ENCODE measurements at regions not wholly inside any gene's neighbourhood (a gene's known extent, or its start where the extent isn't known, plus 50 kb on each side); places are given as distances from the start of the nearest gene placed in this dataset.

DNA sequence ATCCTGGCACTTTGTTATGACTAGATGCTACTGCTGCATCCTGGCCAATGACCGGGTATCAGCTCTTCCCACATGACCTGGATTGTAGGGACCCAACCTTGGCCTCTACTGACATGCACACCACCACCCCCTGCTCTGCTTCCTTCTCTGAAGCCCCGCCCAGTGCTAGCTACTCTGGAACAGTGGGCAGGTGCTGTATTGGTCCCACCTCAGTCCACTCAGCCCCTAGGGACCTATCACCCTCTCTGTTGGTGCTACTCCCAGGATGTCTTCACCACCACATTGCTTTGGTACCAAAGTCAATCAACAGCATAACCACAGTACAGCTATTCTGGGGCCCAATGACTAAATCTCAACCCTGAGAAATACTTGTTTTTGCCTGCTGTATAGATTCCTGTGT is 170.2 kb upstream of the PRICKLE2 start:
- H3K9me2 ChIP-seq (ENCODE audit: insufficient read depth, low read length), result no peaks in the 10 kb centered on the region
- ChIA-PET CTCF (ENCODE audit: unreplicated experiment) (interaction anchor here (0.5 to 0.6 kb wide), 2 partner anchors 120 to 1496 kb away, joined by 3 to 8 read pairs; no protein-coding TSS in a partner anchor), POLR2A (interaction anchor here (0.6 to 0.8 kb wide), 2 partner anchors 64 to 74 kb away, joined by 4 to 7 read pairs; no protein-coding TSS in a partner anchor)
- no peaks in the 10 kb centered on the region for H3K79me2 ChIP-seq (ENCODE audit: insufficient read depth, low read depth, low read length)
- H3K27ac ChIP-seq (ENCODE audit: low read depth, low read length, poor library complexity, severe bottlenecking), result no peak overlapping the region
- H3K36me3 ChIP-seq (ENCODE audit: insufficient read depth, low read length), result no peaks in the 10 kb centered on the region
- no peaks in the 10 kb centered on the region for H3K4me1 ChIP-seq (ENCODE audit: insufficient read depth, low read length, poor library complexity, severe bottlenecking)
- H2AFZ ChIP-seq (ENCODE audit: low read length), result no peak overlapping the region
- no peaks in the 10 kb centered on the region for H3K9me3 ChIP-seq (ENCODE audit: low read length)
- no peak for TF ChIP-seq EZH2phosphoT487 (IDR thresholded peaks at IDR 0.05; ENCODE audit: borderline replicate concordance, low read depth, low read length)
- TF ChIP-seq, protein P1, sequence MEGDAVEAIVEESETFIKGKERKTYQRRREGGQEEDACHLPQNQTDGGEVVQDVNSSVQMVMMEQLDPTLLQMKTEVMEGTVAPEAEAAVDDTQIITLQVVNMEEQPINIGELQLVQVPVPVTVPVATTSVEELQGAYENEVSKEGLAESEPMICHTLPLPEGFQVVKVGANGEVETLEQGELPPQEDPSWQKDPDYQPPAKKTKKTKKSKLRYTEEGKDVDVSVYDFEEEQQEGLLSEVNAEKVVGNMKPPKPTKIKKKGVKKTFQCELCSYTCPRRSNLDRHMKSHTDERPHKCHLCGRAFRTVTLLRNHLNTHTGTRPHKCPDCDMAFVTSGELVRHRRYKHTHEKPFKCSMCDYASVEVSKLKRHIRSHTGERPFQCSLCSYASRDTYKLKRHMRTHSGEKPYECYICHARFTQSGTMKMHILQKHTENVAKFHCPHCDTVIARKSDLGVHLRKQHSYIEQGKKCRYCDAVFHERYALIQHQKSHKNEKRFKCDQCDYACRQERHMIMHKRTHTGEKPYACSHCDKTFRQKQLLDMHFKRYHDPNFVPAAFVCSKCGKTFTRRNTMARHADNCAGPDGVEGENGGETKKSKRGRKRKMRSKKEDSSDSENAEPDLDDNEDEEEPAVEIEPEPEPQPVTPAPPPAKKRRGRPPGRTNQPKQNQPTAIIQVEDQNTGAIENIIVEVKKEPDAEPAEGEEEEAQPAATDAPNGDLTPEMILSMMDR (conservative IDR thresholded peaks at IDR 0.05; ENCODE audit: low read length), result no peak
- no peak overlapping the region for H3K4me3 ChIP-seq (ENCODE audit: low read depth, low read length, poor library complexity, severe bottlenecking)
- DNase-seq (ENCODE audit: low spot score), result no peak
- intact Hi-C loops (cut with micrococcal nuclease; ENCODE audit: unreplicated experiment), result no loop called here
- no TSS peak for BruUV-seq (replicated peaks)
- H4K20me1 ChIP-seq (ENCODE audit: insufficient read depth, low read length), result no peaks in the 10 kb centered on the region
- H3K4me2 ChIP-seq (ENCODE audit: low read length), result no peak overlapping the region

DNA sequence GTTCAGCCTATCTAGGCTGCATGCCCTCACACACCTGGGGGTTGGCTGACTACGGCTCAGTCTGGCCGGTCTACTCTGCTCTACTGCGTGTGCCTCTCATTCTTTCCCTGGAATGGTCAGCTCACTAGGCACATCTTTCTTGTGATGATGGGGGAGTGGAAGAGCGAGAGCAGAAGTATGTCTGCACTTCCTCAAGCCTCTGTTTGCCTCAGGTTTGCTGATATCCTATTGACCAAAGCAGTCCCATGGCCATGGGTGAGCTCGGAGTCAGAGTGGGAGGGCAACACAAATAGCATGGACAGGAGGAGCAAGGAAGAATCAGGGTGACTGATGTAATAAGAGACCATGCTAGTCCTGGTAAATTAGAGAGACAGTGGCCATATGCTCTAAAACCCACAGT is 167.9 kb upstream of the PRICKLE2 start:
- Histone ChIP-seq H3K9me2 (ENCODE audit: insufficient read depth, low read length) (no peaks in the 10 kb centered on the region), H3K9me3 (ENCODE audit: low read length) (no peaks in the 10 kb centered on the region), H3K79me2 (ENCODE audit: insufficient read depth, low read depth, low read length) (no peaks in the 10 kb centered on the region), H3K4me1 (ENCODE audit: insufficient read depth, low read length, poor library complexity, severe bottlenecking) (no peaks in the 10 kb centered on the region), H4K20me1 (ENCODE audit: insufficient read depth, low read length) (no peaks in the 10 kb centered on the region), H3K36me3 (ENCODE audit: insufficient read depth, low read length) (no peaks in the 10 kb centered on the region), H3K4me2 (ENCODE audit: low read length) (no peak overlapping the region), H2AFZ (ENCODE audit: low read length) (no peak overlapping the region), H3K4me3 (ENCODE audit: low read depth, low read length, poor library complexity, severe bottlenecking) (no peak overlapping the region), H3K27ac (ENCODE audit: low read depth, low read length, poor library complexity, severe bottlenecking) (no peak overlapping the region)
- TF ChIP-seq EZH2phosphoT487 (IDR thresholded peaks at IDR 0.05; ENCODE audit: borderline replicate concordance, low read depth, low read length), result no peak
- TF ChIP-seq, protein P1 (conservative IDR thresholded peaks at IDR 0.05; ENCODE audit: low read length), result no peak
- ChIA-PET POLR2A (no interaction called here), CTCF (ENCODE audit: unreplicated experiment) (no interaction called here)
- BruUV-seq (replicated peaks), result no TSS peak
- intact Hi-C loops (cut with micrococcal nuclease; ENCODE audit: unreplicated experiment), result no loop called here
- no peak for DNase-seq (ENCODE audit: low spot score)

DNA sequence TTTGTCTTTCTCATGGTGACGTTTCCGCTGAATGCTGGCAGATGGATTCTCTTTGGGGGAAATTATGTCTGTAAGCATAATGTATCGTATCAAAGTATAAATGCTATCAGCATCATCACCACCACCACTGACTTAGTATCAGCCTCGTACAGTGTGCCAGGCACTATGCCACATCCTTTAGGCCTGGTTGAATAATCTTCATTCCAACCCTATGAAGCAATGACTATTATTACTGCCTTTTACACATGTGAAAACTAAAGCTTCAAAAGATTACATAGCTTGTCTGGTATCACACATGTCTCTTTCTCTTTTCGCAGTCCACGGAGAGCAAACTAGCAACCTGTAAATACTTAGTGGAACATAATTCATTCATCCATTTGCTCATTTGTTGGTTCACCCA is 166.7 kb upstream of the PRICKLE2 start:
- Histone ChIP-seq H3K4me2 (ENCODE audit: low read length) (no peak overlapping the region), H3K36me3 (ENCODE audit: insufficient read depth, low read length) (no peaks in the 10 kb centered on the region), H3K9me3 (ENCODE audit: low read length) (no peaks in the 10 kb centered on the region), H3K9me2 (ENCODE audit: insufficient read depth, low read length) (no peaks in the 10 kb centered on the region), H3K4me3 (ENCODE audit: low read depth, low read length, poor library complexity, severe bottlenecking) (no peak overlapping the region), H3K79me2 (ENCODE audit: insufficient read depth, low read depth, low read length) (no peaks in the 10 kb centered on the region), H3K4me1 (ENCODE audit: insufficient read depth, low read length, poor library complexity, severe bottlenecking) (no peaks in the 10 kb centered on the region), H4K20me1 (ENCODE audit: insufficient read depth, low read length) (no peaks in the 10 kb centered on the region), H3K27ac (ENCODE audit: low read depth, low read length, poor library complexity, severe bottlenecking) (no peak overlapping the region), H2AFZ (ENCODE audit: low read length) (no peak overlapping the region)
- no TSS peak for BruUV-seq (replicated peaks)
- CTCF ChIA-PET (ENCODE audit: unreplicated experiment), result no interaction called here
- no peak for TF ChIP-seq EZH2phosphoT487 (IDR thresholded peaks at IDR 0.05; ENCODE audit: borderline replicate concordance, low read depth, low read length)
- TF ChIP-seq, protein P1 (conservative IDR thresholded peaks at IDR 0.05; ENCODE audit: low read length), result no peak
- POLR2A ChIA-PET, result no interaction called here
- intact Hi-C loops (cut with micrococcal nuclease; ENCODE audit: unreplicated experiment), result no loop called here
- DNase-seq (ENCODE audit: low spot score), result no peak
